Kidney (tissue), 13 donors: ENCODE measurements at regions not wholly inside any gene's neighbourhood (a gene's known extent, or its start where the extent isn't known, plus 50 kb on each side); places are given as distances from the start of the nearest gene placed in this dataset.

Source experiments
- DNase-seq, 5 donors: peaks; one replicate each; pipeline ENCODE4 v3.0.0-alpha.2; 2013 to 2020
- FAIRE-seq: peaks from 2 replicates; lab custom pipeline; 2012; peaks lifted over from hg19 to GRCh38; lab: Jason Lieb, UNC
- H3K27ac ChIP-seq, 2 donors: one replicate each; pipeline ENCODE4 v1.7.0; 2013; ENCODE audit warnings: low read depth in 2 of 2, low read length in 2 of 2, inconsistent platforms in 1 of 2
- H3K27me3 ChIP-seq: one replicate; pipeline ENCODE4 v1.7.1; 2013; ENCODE audit warnings: low read length, inconsistent platforms; ENCODE audit not compliant: control insufficient read depth, insufficient read depth
- H3K36me3 ChIP-seq, 3 donors: one replicate each; pipeline versions ENCODE4 v1.7.0 to v1.7.1; 2013; ENCODE audit warnings: low read length in 3 of 3, control low read depth in 1 of 3, inconsistent platforms in 1 of 3; ENCODE audit not compliant: insufficient read depth in 3 of 3, control insufficient read depth in 2 of 3
- H3K4me1 ChIP-seq, 3 donors: one replicate each; pipeline versions ENCODE4 v1.7.0 to v1.7.1; 2013; ENCODE audit warnings: low read length in 3 of 3, inconsistent platforms in 1 of 3, low read depth in 1 of 3; ENCODE audit not compliant: control insufficient read depth in 2 of 3, insufficient read depth in 2 of 3
- H3K4me3 ChIP-seq, 3 donors: one replicate each; pipeline versions ENCODE4 v1.7.0 to v1.8.1; 2013; ENCODE audit warnings: low read length in 3 of 3, control low read depth in 1 of 3, inconsistent platforms in 1 of 3
- H3K9ac ChIP-seq, 3 donors: one replicate each; pipeline versions ENCODE4 v1.7.0 to v1.7.1; 2013; ENCODE audit warnings: low read length in 3 of 3, control low read depth in 1 of 3, inconsistent platforms in 1 of 3
- H3K9me3 ChIP-seq, 3 donors: one replicate each; pipeline versions ENCODE4 v1.7.0 to v1.7.1; 2013; ENCODE audit warnings: low read length in 3 of 3, control low read depth in 1 of 3, inconsistent platforms in 1 of 3; ENCODE audit not compliant: control insufficient read depth in 2 of 3, insufficient read depth in 1 of 3
- CTCF ChIP-seq: IDR thresholded peaks from 3 replicates; pipeline ENCODE4 v1.5.1; 2012; ENCODE audit warnings: mild to moderate bottlenecking, moderate library complexity, borderline replicate concordance; ENCODE audit not compliant: insufficient read depth; ENCODE audit errors: extremely low read depth
- intact Hi-C: fragments of 100-400 bp; cut with DNase I; formaldehyde crosslinking; loops from one replicate; pipeline ENCODE4 v1.11.1; 2022
- donor health status: control.
- donor health status: control.
- donor health status: control.
- donor health status: control.
- donor health status: control.
- donor health status: DM: yes; HTN: yes; CAD: no.
- donor health status: Normal renal cell carcinoma (clear cell type).

- no peak for FAIRE-seq
- H3K27me3 ChIP-seq, result no peaks in the 10 kb centered on the region
- no peaks in the 10 kb centered on the region for H3K36me3 ChIP-seq
- intact Hi-C loops, result no loop called here
- H3K4me3 ChIP-seq, result no peak overlapping the region
- H3K4me1 ChIP-seq, result no peaks in the 10 kb centered on the region
- no peak overlapping the region for H3K27ac ChIP-seq
- no peak for TF ChIP-seq CTCF
- no peak overlapping the region for H3K9ac ChIP-seq
- H3K9me3 ChIP-seq, result no peaks in the 10 kb centered on the region
- peak in 1 of 5 donors; percentile 38 for DNase-seq
Observed at GRCh38 chr2:21262426-21262940, 138.7 kb downstream of the TDRD15 start.

- peaks cover 0 to 6% (median 3%) of the 10 kb centered on the region in 3 donors for H3K4me1 ChIP-seq
- no peak for TF ChIP-seq CTCF
- no peak for FAIRE-seq
Observed at GRCh38 chr2:21263622-21264021, 139.9 kb downstream of the TDRD15 start.

GRCh38 chr2:21265752-21266151, 142.0 kb downstream of the TDRD15 start:
- DNase-seq (no peak), FAIRE-seq (no peak)
- Histone ChIP-seq H3K27me3 (no peaks in the 10 kb centered on the region), H3K27ac (no peak overlapping the region), H3K36me3 (no peaks in the 10 kb centered on the region), H3K9me3 (no peaks in the 10 kb centered on the region), H3K9ac (no peak overlapping the region), H3K4me1 (peaks cover 0 to 18% (median 10%) of the 10 kb centered on the region in 3 donors), H3K4me3 (no peak overlapping the region)
- TF ChIP-seq CTCF, result no peak
- intact Hi-C loops, result no loop called here

More at GRCh38 chr2:21263622-21264021, 139.9 kb downstream of the TDRD15 start:
- no peak for DNase-seq
- no peak overlapping the region for H3K4me3 ChIP-seq
- H3K9ac ChIP-seq, result no peak overlapping the region
- no peaks in the 10 kb centered on the region for H3K36me3 ChIP-seq
- intact Hi-C loops, result no loop called here
- H3K27ac ChIP-seq, result no peak overlapping the region
- H3K9me3 ChIP-seq, result no peaks in the 10 kb centered on the region
- no peaks in the 10 kb centered on the region for H3K27me3 ChIP-seq

- no peak for TF ChIP-seq CTCF
- Histone ChIP-seq H3K36me3 (no peaks in the 10 kb centered on the region), H3K9me3 (no peaks in the 10 kb centered on the region), H3K4me1 (peaks cover 0 to 26% (median 10%) of the 10 kb centered on the region in 3 donors), H3K27me3 (no peaks in the 10 kb centered on the region), H3K4me3 (no peak overlapping the region), H3K27ac (no peak overlapping the region), H3K9ac (no peak overlapping the region)
- intact Hi-C loops, result no loop called here
- DNase-seq, result no peak
- no peak for FAIRE-seq
Observed at GRCh38 chr2:21267232-21267835, 143.6 kb downstream of the TDRD15 start.
